ENCODE measurements at regions not wholly inside any gene's neighbourhood (a gene's known extent, or its start where the extent isn't known, plus 50 kb on each side); places are given as distances from the start of the nearest gene placed in this dataset.

DNA sequence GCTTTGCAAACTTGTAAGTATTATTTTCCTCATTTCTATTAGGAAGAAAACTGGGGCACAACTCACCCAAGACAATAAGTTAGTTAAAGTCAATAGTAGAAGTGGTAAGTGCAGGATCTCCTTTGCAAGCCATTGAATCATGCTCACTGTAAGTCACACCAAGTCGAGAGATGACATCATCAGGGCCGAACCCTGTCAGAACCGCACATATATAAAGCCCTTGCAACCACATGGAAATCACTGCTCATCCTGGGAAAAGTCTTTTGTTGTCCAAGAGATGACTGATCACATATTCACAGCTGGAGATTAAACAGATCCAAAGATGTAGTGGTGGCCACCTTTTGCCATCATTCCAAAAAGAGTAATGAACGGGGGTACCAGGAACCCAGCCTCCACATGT is 484.8 kb upstream of the ID2 start (continued):
- TF ChIP-seq, protein P1, sequence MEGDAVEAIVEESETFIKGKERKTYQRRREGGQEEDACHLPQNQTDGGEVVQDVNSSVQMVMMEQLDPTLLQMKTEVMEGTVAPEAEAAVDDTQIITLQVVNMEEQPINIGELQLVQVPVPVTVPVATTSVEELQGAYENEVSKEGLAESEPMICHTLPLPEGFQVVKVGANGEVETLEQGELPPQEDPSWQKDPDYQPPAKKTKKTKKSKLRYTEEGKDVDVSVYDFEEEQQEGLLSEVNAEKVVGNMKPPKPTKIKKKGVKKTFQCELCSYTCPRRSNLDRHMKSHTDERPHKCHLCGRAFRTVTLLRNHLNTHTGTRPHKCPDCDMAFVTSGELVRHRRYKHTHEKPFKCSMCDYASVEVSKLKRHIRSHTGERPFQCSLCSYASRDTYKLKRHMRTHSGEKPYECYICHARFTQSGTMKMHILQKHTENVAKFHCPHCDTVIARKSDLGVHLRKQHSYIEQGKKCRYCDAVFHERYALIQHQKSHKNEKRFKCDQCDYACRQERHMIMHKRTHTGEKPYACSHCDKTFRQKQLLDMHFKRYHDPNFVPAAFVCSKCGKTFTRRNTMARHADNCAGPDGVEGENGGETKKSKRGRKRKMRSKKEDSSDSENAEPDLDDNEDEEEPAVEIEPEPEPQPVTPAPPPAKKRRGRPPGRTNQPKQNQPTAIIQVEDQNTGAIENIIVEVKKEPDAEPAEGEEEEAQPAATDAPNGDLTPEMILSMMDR (IDR thresholded peaks at IDR 0.05; ENCODE audit: poor library complexity, severe bottlenecking): no peak

- Histone ChIP-seq H3K9ac (ENCODE audit: low read length) (no peak overlapping the region), H3K4me2 (ENCODE audit: low read length) (no peak overlapping the region), H4K20me1 (ENCODE audit: insufficient read depth) (no peaks in the 10 kb centered on the region), H3K9me2 (ENCODE audit: insufficient read depth, low read length) (no peaks in the 10 kb centered on the region), H3F3A (ENCODE audit: insufficient read depth, low read length, poor library complexity, severe bottlenecking) (no peaks in the 10 kb centered on the region), H3K27me3 (ENCODE audit: insufficient read depth, low read depth, low read length) (no peaks in the 10 kb centered on the region), H3K79me2 (replicated peaks; ENCODE audit: insufficient read depth, low read length) (no peaks in the 10 kb centered on the region), H3K4me3 (ENCODE audit: low read length) (no peak overlapping the region), H3K27ac (ENCODE audit: low read length) (no peak overlapping the region), H3K36me3 (ENCODE audit: insufficient read depth, low read length) (no peaks in the 10 kb centered on the region), H2AFZ (ENCODE audit: low read depth, low read length) (no peak overlapping the region), H3K9me3 (ENCODE audit: low read length) (no peaks in the 10 kb centered on the region)
- TF ChIP-seq MXI1 (conservative IDR thresholded peaks at IDR 0.05; ENCODE audit: poor library complexity, severe bottlenecking) (no peak), EZH2 (IDR thresholded peaks at IDR 0.05; ENCODE audit: borderline replicate concordance, insufficient read depth, low read length, poor library complexity, severe bottlenecking) (no peak), POLR2AphosphoS5 (IDR thresholded peaks at IDR 0.05) (no peak), SMC3 (conservative IDR thresholded peaks at IDR 0.05; ENCODE audit: poor library complexity) (no peak), EP300 (conservative IDR thresholded peaks at IDR 0.05; ENCODE audit: poor library complexity, severe bottlenecking) (no peak), RAD21 (conservative IDR thresholded peaks at IDR 0.05) (no peak), TAF1 (IDR thresholded peaks at IDR 0.05; ENCODE audit: low read depth) (no peak)
- TF ChIP-seq, protein P1 (IDR thresholded peaks at IDR 0.05; ENCODE audit: poor library complexity, severe bottlenecking): no peak
- TF ChIP-seq, protein P2, sequence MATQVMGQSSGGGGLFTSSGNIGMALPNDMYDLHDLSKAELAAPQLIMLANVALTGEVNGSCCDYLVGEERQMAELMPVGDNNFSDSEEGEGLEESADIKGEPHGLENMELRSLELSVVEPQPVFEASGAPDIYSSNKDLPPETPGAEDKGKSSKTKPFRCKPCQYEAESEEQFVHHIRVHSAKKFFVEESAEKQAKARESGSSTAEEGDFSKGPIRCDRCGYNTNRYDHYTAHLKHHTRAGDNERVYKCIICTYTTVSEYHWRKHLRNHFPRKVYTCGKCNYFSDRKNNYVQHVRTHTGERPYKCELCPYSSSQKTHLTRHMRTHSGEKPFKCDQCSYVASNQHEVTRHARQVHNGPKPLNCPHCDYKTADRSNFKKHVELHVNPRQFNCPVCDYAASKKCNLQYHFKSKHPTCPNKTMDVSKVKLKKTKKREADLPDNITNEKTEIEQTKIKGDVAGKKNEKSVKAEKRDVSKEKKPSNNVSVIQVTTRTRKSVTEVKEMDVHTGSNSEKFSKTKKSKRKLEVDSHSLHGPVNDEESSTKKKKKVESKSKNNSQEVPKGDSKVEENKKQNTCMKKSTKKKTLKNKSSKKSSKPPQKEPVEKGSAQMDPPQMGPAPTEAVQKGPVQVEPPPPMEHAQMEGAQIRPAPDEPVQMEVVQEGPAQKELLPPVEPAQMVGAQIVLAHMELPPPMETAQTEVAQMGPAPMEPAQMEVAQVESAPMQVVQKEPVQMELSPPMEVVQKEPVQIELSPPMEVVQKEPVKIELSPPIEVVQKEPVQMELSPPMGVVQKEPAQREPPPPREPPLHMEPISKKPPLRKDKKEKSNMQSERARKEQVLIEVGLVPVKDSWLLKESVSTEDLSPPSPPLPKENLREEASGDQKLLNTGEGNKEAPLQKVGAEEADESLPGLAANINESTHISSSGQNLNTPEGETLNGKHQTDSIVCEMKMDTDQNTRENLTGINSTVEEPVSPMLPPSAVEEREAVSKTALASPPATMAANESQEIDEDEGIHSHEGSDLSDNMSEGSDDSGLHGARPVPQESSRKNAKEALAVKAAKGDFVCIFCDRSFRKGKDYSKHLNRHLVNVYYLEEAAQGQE (IDR thresholded peaks at IDR 0.05; ENCODE audit: borderline replicate concordance): no peak
Observed at GRCh38 chr2:8197825-8198224, 484.0 kb upstream of the ID2 start.

All from neural cell (in vitro differentiated cells).